DOHH2 (cell line): ENCODE measurements at regions not wholly inside any gene's neighbourhood (a gene's known extent, or its start where the extent isn't known, plus 50 kb on each side); places are given as distances from the start of the nearest gene placed in this dataset.

Experiments used
- H3F3A ChIP-seq: fragments of 200-600 bp; sonication (generic), shearing (Covaris generic); 2 replicates; pipeline ENCODE4 v1.6.0; 2016; ENCODE audit warnings: antibody characterized with exemption, mild to moderate bottlenecking; ENCODE audit not compliant: control insufficient read depth, insufficient read depth
- H3K27ac ChIP-seq: fragments of 200-600 bp; sonication (generic); 2 replicates; pipeline ENCODE4 v1.5.1; 2014; ENCODE audit warnings: low read depth, mild to moderate bottlenecking, low read length, moderate library complexity
- H3K27me3 ChIP-seq: fragments of 200-600 bp; sonication (generic); 2 replicates; pipeline ENCODE4 v1.6.1; 2014; ENCODE audit warnings: mild to moderate bottlenecking, low read length, mixed read lengths; ENCODE audit not compliant: control insufficient read depth
- H3K36me3 ChIP-seq: fragments of 200-600 bp; sonication (generic); 2 replicates; pipeline ENCODE4 v1.6.1; 2014; ENCODE audit warnings: mild to moderate bottlenecking, low read length, moderate library complexity, mixed read lengths; ENCODE audit not compliant: control insufficient read depth
- H3K4me1 ChIP-seq: fragments of 200-600 bp; sonication (generic); 2 replicates; pipeline ENCODE4 v1.6.1; 2014; ENCODE audit warnings: mild to moderate bottlenecking, low read length, mixed read lengths; ENCODE audit not compliant: control insufficient read depth
- H3K4me2 ChIP-seq: fragments of 200-600 bp; sonication (generic); 2 replicates; pipeline ENCODE4 v1.6.0; 2014; ENCODE audit warnings: mild to moderate bottlenecking, low read length, moderate library complexity
- H3K4me3 ChIP-seq: fragments of 200-600 bp; sonication (generic); 2 replicates; pipeline ENCODE4 v1.5.1; 2014; ENCODE audit warnings: mild to moderate bottlenecking, low read length, mixed read lengths
- H3K79me2 ChIP-seq: fragments of 200-600 bp; sonication (generic); 2 replicates; pipeline ENCODE4 v1.6.1; 2014; ENCODE audit warnings: mild to moderate bottlenecking, low read length, mixed read lengths; ENCODE audit not compliant: control insufficient read depth
- H3K9me2 ChIP-seq: fragments of 200-600 bp; sonication (generic); replicated peaks from 2 replicates; pipeline ENCODE4 v1.6.1; 2014; ENCODE audit warnings: mild to moderate bottlenecking, low read length, mixed read lengths; ENCODE audit not compliant: control insufficient read depth
- H3K9me3 ChIP-seq: fragments of 200-600 bp; sonication (generic); 2 replicates; pipeline ENCODE4 v1.6.1; 2014; ENCODE audit warnings: antibody characterized with exemption, low read length, mixed read lengths; ENCODE audit not compliant: control insufficient read depth, insufficient read depth
- H4K20me1 ChIP-seq: fragments of 200-600 bp; sonication (generic); 2 replicates; pipeline ENCODE4 v1.6.0; 2014; ENCODE audit warnings: low read depth, mild to moderate bottlenecking, antibody characterized with exemption, low read length, moderate library complexity; ENCODE audit not compliant: control insufficient read depth, insufficient read depth
- CTCF ChIP-seq: fragments of 200-600 bp; sonication (generic); IDR thresholded peaks from one replicate; pipeline ENCODE4 v1.5.1; 2014; ENCODE audit warnings: antibody characterized with exemption, mild to moderate bottlenecking, low read depth, low read length; ENCODE audit not compliant: poor library complexity, severe bottlenecking
- EZH2phosphoT487 ChIP-seq: fragments of 200-600 bp; sonication (generic); IDR thresholded peaks from 2 replicates; pipeline ENCODE4 v1.6.1; 2017; ENCODE audit warnings: borderline replicate concordance, mild to moderate bottlenecking, antibody characterized with exemption, low read length, moderate library complexity, mixed read lengths

DNA sequence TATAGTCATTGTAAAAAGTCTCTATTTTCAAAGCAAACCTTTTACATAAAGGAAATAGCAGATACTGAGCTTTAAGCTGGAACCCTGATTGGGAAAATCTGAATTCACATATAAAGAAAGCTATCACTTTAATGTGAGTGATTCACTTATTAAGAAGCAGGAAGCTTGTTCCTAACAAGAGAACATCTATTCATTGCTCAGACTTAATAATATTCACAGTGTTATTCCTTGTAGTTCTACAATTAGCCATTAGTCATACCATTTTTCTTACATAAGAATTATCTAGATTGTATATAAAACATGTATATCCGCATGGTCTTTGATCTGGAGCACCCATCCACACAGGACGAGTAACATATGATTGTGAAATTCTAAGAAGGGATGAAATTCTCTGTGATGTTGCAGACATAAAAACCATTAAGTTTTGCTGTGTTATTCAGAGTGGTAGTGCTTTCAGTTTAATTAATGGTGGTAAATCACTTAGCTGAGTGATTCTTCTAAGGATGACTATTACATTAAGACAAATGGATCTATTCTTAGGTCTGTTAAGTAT, 71.1 kb upstream of the FOXQ1 start:
- H3K4me1 ChIP-seq: no peaks in the 10 kb centered on the region
- no peaks in the 10 kb centered on the region for H3K9me2 ChIP-seq
- H3F3A ChIP-seq: no peaks in the 10 kb centered on the region
- no peaks in the 10 kb centered on the region for H3K36me3 ChIP-seq
- H3K9me3 ChIP-seq: no peaks in the 10 kb centered on the region
- H3K27me3 ChIP-seq: no peaks in the 10 kb centered on the region
- H3K4me3 ChIP-seq: no peak overlapping the region
- no peak for TF ChIP-seq EZH2phosphoT487
- no peak for TF ChIP-seq CTCF
- H4K20me1 ChIP-seq: no peaks in the 10 kb centered on the region
- H3K4me2 ChIP-seq: no peak overlapping the region
- H3K27ac ChIP-seq: no peak overlapping the region
- no peaks in the 10 kb centered on the region for H3K79me2 ChIP-seq

- Histone ChIP-seq H3K27ac (no peak overlapping the region), H3K36me3 (no peaks in the 10 kb centered on the region), H3F3A (no peaks in the 10 kb centered on the region), H3K4me3 (no peak overlapping the region), H3K9me2 (no peaks in the 10 kb centered on the region), H3K4me2 (no peak overlapping the region), H3K27me3 (no peaks in the 10 kb centered on the region), H3K9me3 (no peaks in the 10 kb centered on the region), H3K79me2 (no peaks in the 10 kb centered on the region), H3K4me1 (no peaks in the 10 kb centered on the region), H4K20me1 (no peaks in the 10 kb centered on the region)
- TF ChIP-seq CTCF: no peak
- no peak for TF ChIP-seq EZH2phosphoT487
These were observed 72.1 kb upstream of the FOXQ1 start for GRCh38 chr6:1239805-1240204.

- no peaks in the 10 kb centered on the region for H3K79me2 ChIP-seq
- no peaks in the 10 kb centered on the region for H3K9me2 ChIP-seq
- no peaks in the 10 kb centered on the region for H3F3A ChIP-seq
- H3K4me2 ChIP-seq: no peak overlapping the region
- H3K27me3 ChIP-seq: no peaks in the 10 kb centered on the region
- H3K27ac ChIP-seq: no peak overlapping the region
- H3K4me1 ChIP-seq: no peaks in the 10 kb centered on the region
- no peaks in the 10 kb centered on the region for H3K9me3 ChIP-seq
- TF ChIP-seq EZH2phosphoT487: no peak
- TF ChIP-seq CTCF: no peak
- no peaks in the 10 kb centered on the region for H3K36me3 ChIP-seq
- H3K4me3 ChIP-seq: no peak overlapping the region
- no peaks in the 10 kb centered on the region for H4K20me1 ChIP-seq
These were observed 73.9 kb upstream of the FOXQ1 start for GRCh38 chr6:1238040-1238439.

DNA sequence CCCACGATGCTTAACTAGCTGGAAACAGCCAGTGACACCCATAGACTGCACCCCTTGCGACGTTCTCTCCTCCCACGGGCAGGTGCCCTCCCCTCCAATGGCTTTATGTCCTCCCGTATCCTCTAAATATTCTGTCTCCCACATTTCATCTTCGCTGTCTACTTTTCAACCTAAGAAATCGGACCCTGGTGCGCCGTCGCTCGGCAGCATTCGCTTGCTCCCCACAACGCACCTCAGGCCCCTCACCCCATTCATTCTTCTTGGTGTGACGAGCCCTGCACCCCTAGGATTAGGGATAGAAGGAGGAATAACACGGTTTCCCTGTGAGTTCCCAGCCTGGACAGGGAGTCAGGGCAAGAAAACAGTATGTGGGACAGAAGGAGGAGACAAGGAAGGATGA, 74.3 kb upstream of the FOXQ1 start:
- no peaks in the 10 kb centered on the region for H3K27me3 ChIP-seq
- H3K36me3 ChIP-seq: no peaks in the 10 kb centered on the region

More for the DNA sequence above, 74.3 kb upstream of the FOXQ1 start:
- no peak overlapping the region for H3K27ac ChIP-seq
- H3K4me2 ChIP-seq: no peak overlapping the region
- no peaks in the 10 kb centered on the region for H4K20me1 ChIP-seq
- no peaks in the 10 kb centered on the region for H3F3A ChIP-seq
- H3K4me3 ChIP-seq: no peak overlapping the region
- H3K9me2 ChIP-seq: no peaks in the 10 kb centered on the region
- TF ChIP-seq CTCF: no peak
- no peak for TF ChIP-seq EZH2phosphoT487
- H3K9me3 ChIP-seq: no peaks in the 10 kb centered on the region
- no peaks in the 10 kb centered on the region for H3K4me1 ChIP-seq
- H3K79me2 ChIP-seq: no peaks in the 10 kb centered on the region
